ENCODE measurements at regions not wholly inside any gene's neighbourhood (a gene's known extent, or its start where the extent isn't known, plus 50 kb on each side); places are given as distances from the start of the nearest gene placed in this dataset.
A peak's percentile ranks its signal among the peaks of the same experiment; 100 is the strongest.
"Not testable (repeated sequence)": the region's sequence is repeated elsewhere in the genome, so short reads cannot be mapped to it uniquely, and the experiment has no call there.

DNA sequence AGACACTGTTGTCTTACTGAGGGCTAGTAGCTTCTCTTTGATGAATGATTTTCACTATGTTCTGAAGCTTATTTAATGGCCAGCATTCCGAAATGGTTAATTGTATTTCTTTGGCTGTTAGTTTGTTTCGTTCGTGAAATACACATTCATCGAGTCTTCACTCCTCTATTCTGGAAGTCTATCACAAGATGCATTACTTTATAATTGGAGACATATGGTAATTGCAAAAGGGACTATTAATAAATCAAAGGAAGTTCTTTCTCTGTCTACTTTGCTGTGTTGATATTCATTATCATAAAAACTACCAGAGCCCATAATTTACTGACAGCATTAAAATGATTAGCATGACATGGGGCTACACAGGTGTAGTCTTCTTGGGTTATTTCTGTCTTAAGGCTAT, 133.8 kb upstream of the IGFBP3 start:
- peaks cover 0 to 28% (median 13%) of the 10 kb centered on the region in 9 donors for H3K4me1 ChIP-seq
- DNase-seq (no peak), ATAC-seq (no peak)
- H3K4me3 ChIP-seq, result no peak overlapping the region
- TF ChIP-seq, protein P1, sequence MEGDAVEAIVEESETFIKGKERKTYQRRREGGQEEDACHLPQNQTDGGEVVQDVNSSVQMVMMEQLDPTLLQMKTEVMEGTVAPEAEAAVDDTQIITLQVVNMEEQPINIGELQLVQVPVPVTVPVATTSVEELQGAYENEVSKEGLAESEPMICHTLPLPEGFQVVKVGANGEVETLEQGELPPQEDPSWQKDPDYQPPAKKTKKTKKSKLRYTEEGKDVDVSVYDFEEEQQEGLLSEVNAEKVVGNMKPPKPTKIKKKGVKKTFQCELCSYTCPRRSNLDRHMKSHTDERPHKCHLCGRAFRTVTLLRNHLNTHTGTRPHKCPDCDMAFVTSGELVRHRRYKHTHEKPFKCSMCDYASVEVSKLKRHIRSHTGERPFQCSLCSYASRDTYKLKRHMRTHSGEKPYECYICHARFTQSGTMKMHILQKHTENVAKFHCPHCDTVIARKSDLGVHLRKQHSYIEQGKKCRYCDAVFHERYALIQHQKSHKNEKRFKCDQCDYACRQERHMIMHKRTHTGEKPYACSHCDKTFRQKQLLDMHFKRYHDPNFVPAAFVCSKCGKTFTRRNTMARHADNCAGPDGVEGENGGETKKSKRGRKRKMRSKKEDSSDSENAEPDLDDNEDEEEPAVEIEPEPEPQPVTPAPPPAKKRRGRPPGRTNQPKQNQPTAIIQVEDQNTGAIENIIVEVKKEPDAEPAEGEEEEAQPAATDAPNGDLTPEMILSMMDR (IDR thresholded peaks at IDR 0.05), result no peak
- no peaks in the 10 kb centered on the region for H3K36me3 ChIP-seq
- H3K27ac ChIP-seq, result peak overlapping the region in 8 of 10 donors; percentile 25 to 78 (median 59)
- intact Hi-C loops (cut with DNase I), result loop anchor here in 1 of 10 donors (10.0 kb wide), 1 partner anchor 60 kb away; no protein-coding TSS in a partner anchor
- no peaks in the 10 kb centered on the region for H3K9me3 ChIP-seq
- 62 to 70% methylated on average over 4 of the region's 4 CpGs for WGBS, 2 donors
- no peaks in the 10 kb centered on the region for H3K27me3 ChIP-seq

DNA sequence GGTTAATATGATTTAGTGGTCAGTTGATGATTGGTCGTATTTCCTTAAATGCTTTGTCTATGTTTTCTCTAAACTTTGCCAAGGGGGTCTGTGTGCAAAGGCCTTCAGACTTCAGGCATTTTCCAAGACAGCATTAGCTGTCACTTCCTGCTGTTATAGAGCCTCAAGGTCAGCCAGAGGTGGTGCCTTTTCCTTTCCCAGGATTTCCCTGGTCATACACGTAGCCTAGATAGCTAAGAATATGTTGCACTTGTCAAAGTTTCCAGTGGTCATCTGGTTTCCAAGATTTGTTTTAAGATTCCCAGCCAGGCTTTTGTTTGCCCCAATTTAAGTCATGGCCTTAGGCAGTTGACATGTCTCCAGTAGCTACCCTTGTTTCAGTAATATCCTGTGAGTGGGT, 133.2 kb upstream of the IGFBP3 start:
- ATAC-seq (peak; percentile 88 to 98 (median 92)), DNase-seq (peak in 1 of 2 donors; percentile 63)
- Histone ChIP-seq H3K4me1 (peaks cover 0 to 28% (median 13%) of the 10 kb centered on the region in 9 donors), H3K27me3 (no peaks in the 10 kb centered on the region), H3K9me3 (no peaks in the 10 kb centered on the region), H3K4me3 (no peak overlapping the region), H3K36me3 (no peaks in the 10 kb centered on the region), H3K27ac (peak overlapping the region in 8 of 10 donors; percentile 25 to 78 (median 59))
- TF ChIP-seq, protein P1 (IDR thresholded peaks at IDR 0.05), result no peak
- intact Hi-C loops (cut with DNase I), result loop anchor here in 1 of 10 donors (10.0 kb wide), 1 partner anchor 59 kb away; no protein-coding TSS in a partner anchor
- 24 to 33% methylated on average over 2 of the region's 2 CpGs for WGBS, 2 donors

GRCh38 chr7:46047581-46047980, 126.5 kb upstream of the IGFBP3 start:
- H3K36me3 ChIP-seq, result no peaks in the 10 kb centered on the region
- no peaks in the 10 kb centered on the region for H3K4me1 ChIP-seq
- TF ChIP-seq, protein P1 (IDR thresholded peaks at IDR 0.05), result no peak
- H3K27me3 ChIP-seq, result no peaks in the 10 kb centered on the region
- H3K4me3 ChIP-seq, result no peak overlapping the region
- intact Hi-C loops (cut with DNase I), result no loop called here
- ATAC-seq, result no peak
- H3K9me3 ChIP-seq, result no peaks in the 10 kb centered on the region
- DNase-seq, result no peak
- WGBS, 2 donors, result 91 to 92% methylated on average over 9 of the region's 9 CpGs
- H3K27ac ChIP-seq, result no peak overlapping the region

DNA sequence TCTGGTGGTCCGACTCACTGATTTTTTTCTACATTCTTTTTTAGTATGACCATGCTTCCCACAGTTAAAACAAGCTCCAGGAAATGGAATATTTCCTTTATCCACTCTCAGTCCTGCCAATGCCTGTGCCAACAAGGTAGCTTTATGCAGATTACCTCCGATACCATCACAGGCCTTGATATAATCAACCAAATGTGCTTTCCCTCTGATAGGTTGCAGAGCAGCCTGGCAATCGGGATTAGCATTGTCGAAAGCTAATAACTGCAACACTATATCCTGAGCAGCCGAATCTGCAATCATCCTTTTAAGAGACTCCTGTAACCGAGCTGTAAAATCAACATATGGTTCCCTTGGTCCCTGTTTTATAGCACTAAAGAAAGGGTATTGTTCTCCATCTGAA, 122.3 kb upstream of the IGFBP3 start:
- H3K27ac ChIP-seq; ATAC-seq; intact Hi-C loops (cut with DNase I); DNase-seq; H3K4me1 ChIP-seq; H3K27me3 ChIP-seq; H3K9me3 ChIP-seq; H3K4me3 ChIP-seq; H3K36me3 ChIP-seq: not testable (repeated sequence)
- WGBS, 2 donors, result 78% methylated on average over 6 of the region's 6 CpGs

DNA sequence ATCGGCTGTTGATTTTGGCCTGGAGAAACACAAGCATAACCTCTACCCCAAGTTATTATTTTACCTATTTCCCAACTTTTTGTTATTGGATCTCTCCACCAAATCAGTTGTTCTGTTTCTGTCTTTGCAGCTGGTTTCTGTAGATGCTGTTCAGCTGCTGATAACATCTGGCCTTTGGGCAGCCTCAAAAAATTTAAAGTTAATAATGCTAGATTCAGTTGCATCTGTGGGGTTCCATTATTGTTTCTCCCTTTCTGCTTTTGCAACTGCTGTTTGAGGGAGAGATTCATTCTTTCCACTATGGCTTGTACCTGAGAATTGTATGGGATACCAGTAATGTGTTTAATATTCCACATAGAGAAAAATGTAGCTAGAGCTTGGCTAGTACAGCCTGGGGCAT, 118.7 kb upstream of the IGFBP3 start:
- H3K4me3 ChIP-seq; H3K36me3 ChIP-seq; H3K4me1 ChIP-seq; intact Hi-C loops (cut with DNase I); H3K27ac ChIP-seq; ATAC-seq; H3K27me3 ChIP-seq; DNase-seq; H3K9me3 ChIP-seq: not testable (repeated sequence)
- WGBS, 2 donors, result 90 to 96% methylated on average over 1 of the region's 1 CpG
